ENCODE measurements at regions not wholly inside any gene's neighbourhood (a gene's known extent, or its start where the extent isn't known, plus 50 kb on each side); places are given as distances from the start of the nearest gene placed in this dataset.

- Histone ChIP-seq H3K27ac (ENCODE audit: extremely low read depth, low read depth, low read length) (no peak overlapping the region), H3K9me3 (replicated peaks; ENCODE audit: control insufficient read depth, insufficient read depth, low read depth, low read length) (no peaks in the 10 kb centered on the region), H3K79me2 (ENCODE audit: control insufficient read depth, insufficient read depth, low read length) (no peaks in the 10 kb centered on the region), H3K36me3 (ENCODE audit: control insufficient read depth, insufficient read depth, low read length) (no peaks in the 10 kb centered on the region), H4K20me1 (replicated peaks; ENCODE audit: control insufficient read depth, insufficient read depth, low read length) (peaks cover 14% of the 10 kb centered on the region), H3K9ac (ENCODE audit: insufficient read depth in 1 of 2, low read depth in 2 of 2, low read length in 2 of 2) (no peak overlapping the region), H2AFZ (ENCODE audit: low read depth, low read length) (no peak overlapping the region), H3K4me3 (no peak overlapping the region), H3K4me2 (ENCODE audit: insufficient read depth, low read length) (no peak overlapping the region), H3K27me3 (ENCODE audit: control insufficient read depth in 2 of 2, insufficient read depth in 2 of 2, low read length in 2 of 2) (peaks cover 16 to 51% of the 10 kb centered on the region in 2 experiments), H3K9me1 (ENCODE audit: control insufficient read depth, insufficient read depth, low read length) (peaks cover 2% of the 10 kb centered on the region), H3K4me1 (replicated peaks in 1 of 2; ENCODE audit: control insufficient read depth in 2 of 2, insufficient read depth in 2 of 2, low read length in 2 of 2) (peaks cover 0 to 3% of the 10 kb centered on the region in 2 experiments; a peak in 1 of 5 replicates)
- ChIA-PET POLR2A (interaction anchor here (0.6 kb wide), 1 partner anchor 50 kb away, joined by 5 read pairs; no protein-coding TSS in a partner anchor), CTCF (ENCODE audit: low intra/inter-chr PET ratio) (no interaction called here)
- in situ Hi-C loops (cut with MboI), result no loop called here
- DNase-seq (ENCODE audit: extremely low read depth in 1 of 4, low spot score in 3 of 4), result no peak
- no peak for TF ChIP-seq STAT6 (CRISPR knock-in tag; IDR thresholded peaks at IDR 0.05)
- no peak for TF ChIP-seq NCOA2 (IDR thresholded peaks at IDR 0.05; ENCODE audit: partially characterized antibody in 2 of 2)
- no peak for TF ChIP-seq DDX20 (tag; IDR thresholded peaks at IDR 0.05; ENCODE audit: low read depth)
- no peak for TF ChIP-seq ZNF431 (CRISPR knock-in tag; IDR thresholded peaks at IDR 0.05)
- no peak for TF ChIP-seq SMARCE1 (IDR thresholded peaks at IDR 0.05)
- TF ChIP-seq RBM39 (optimal IDR thresholded peaks at IDR 0.05; ENCODE audit: low read depth, low read length), result no peak
- no peak for TF ChIP-seq CBFA2T2 (conservative IDR thresholded peaks at IDR 0.05)
- TF ChIP-seq ZNF717 (CRISPR knock-in tag; IDR thresholded peaks at IDR 0.05), result no peak
- TF ChIP-seq KLF16 (IDR thresholded peaks at IDR 0.05), result no peak
- TF ChIP-seq ADNP (tag; IDR thresholded peaks at IDR 0.05), result no peak
- TF ChIP-seq TAF7 (tag; IDR thresholded peaks at IDR 0.05), result no peak
- no peak for TF ChIP-seq RFX1 (IDR thresholded peaks at IDR 0.05)
- TF ChIP-seq ZBTB12 (CRISPR knock-in tag; IDR thresholded peaks at IDR 0.05), result no peak
- FAIRE-seq, result no peak
- 0% methylated on average over 9 of the region's 9 CpGs for WGBS (ENCODE audit: insufficient coverage, low coverage, missing lambda C conversion rate)
- ATAC-seq, result no peak
- BruUV-seq (replicated peaks), result no TSS peak
- intact Hi-C loops (cut with micrococcal nuclease), result no loop called here
Measured at GRCh38 chr11:71341596-71341995, 89.2 kb upstream of the SHANK2 start.
